OCI-LY3 (cell line): ENCODE measurements at regions not wholly inside any gene's neighbourhood (a gene's known extent, or its start where the extent isn't known, plus 50 kb on each side); places are given as distances from the start of the nearest gene placed in this dataset.

ENCODE experiments used
- H2AFZ ChIP-seq: fragments of 200-600, 300-600 bp; shearing (Covaris generic); 2 replicates; pipeline ENCODE4 v1.6.0; 2014; ENCODE audit warnings: antibody characterized with exemption, low read depth, low read length
- H3K27ac ChIP-seq: fragments of 200-600, 300-600 bp; sonication (generic); 2 replicates; pipeline ENCODE4 v1.5.1; 2014; ENCODE audit warnings: mild to moderate bottlenecking, low read length, moderate library complexity, mixed read lengths
- H3K27me3 ChIP-seq: fragments of 200-600, 300-600 bp; sonication (generic); 2 replicates; pipeline ENCODE4 v1.6.1; 2014; ENCODE audit warnings: low read depth, low read length, mixed read lengths
- H3K36me3 ChIP-seq: fragments of 200-600, 300-600 bp; sonication (generic); replicated peaks from 2 replicates; pipeline ENCODE3; 2014; ENCODE audit warnings: low read depth, low read length, mixed read lengths
- H3K4me1 ChIP-seq: fragments of 300-600, 200-600 bp; sonication (generic); 2 replicates; pipeline ENCODE4 v1.6.1; 2014; ENCODE audit warnings: low read length, mixed read lengths
- H3K4me2 ChIP-seq: fragments of 200-600, 300-600 bp; sonication (generic); 2 replicates; pipeline ENCODE4 v1.6.1; 2014; ENCODE audit warnings: low read length, mixed read lengths
- H3K4me3 ChIP-seq: fragments of 300-600, 200-600 bp; sonication (generic); 2 replicates; pipeline ENCODE4 v1.5.1; 2014; ENCODE audit warnings: antibody characterized with exemption, mild to moderate bottlenecking, low read length, moderate library complexity
- H3K79me2 ChIP-seq: fragments of 300-600, 200-600 bp; shearing (Covaris generic); 2 replicates; pipeline ENCODE4 v1.6.1; 2014; ENCODE audit warnings: mild to moderate bottlenecking, low read length, mixed read lengths
- H3K9ac ChIP-seq: fragments of 300-600, 200-600 bp; shearing (Covaris generic); 2 replicates; pipeline ENCODE4 v1.6.0; 2014; ENCODE audit warnings: mild to moderate bottlenecking, low read length, moderate library complexity
- H3K9me3 ChIP-seq: fragments of 200-600, 300-600 bp; shearing (Covaris generic); 2 replicates; pipeline ENCODE4 v1.6.1; 2014; ENCODE audit warnings: low read length, mixed read lengths; ENCODE audit not compliant: insufficient read depth
- H4K20me1 ChIP-seq: fragments of 200-600, 300-600 bp; sonication (generic); 2 replicates; pipeline ENCODE4 v1.6.1; 2016; ENCODE audit warnings: low read length, mixed read lengths; ENCODE audit not compliant: insufficient read depth
- CTCF ChIP-seq: fragments of 200-600, 300-600 bp; sonication (generic); IDR thresholded peaks from 2 replicates; pipeline ENCODE4 v1.5.1; 2014; ENCODE audit warnings: antibody characterized with exemption, low read length, low read depth
- EZH2phosphoT487 ChIP-seq: fragments of 200-600 bp; shearing (Covaris generic); IDR thresholded peaks from 2 replicates; pipeline ENCODE4 v1.6.1; 2018; ENCODE audit warnings: antibody characterized with exemption, mixed run types, low read depth

- Histone ChIP-seq H3K36me3 (no peaks in the 10 kb centered on the region), H3K4me2 (no peak overlapping the region), H4K20me1 (no peaks in the 10 kb centered on the region), H3K9ac (no peak overlapping the region), H3K4me3 (no peak overlapping the region), H3K27ac (no peak overlapping the region), H3K27me3 (no peaks in the 10 kb centered on the region), H3K4me1 (peaks cover 10% of the 10 kb centered on the region), H3K9me3 (no peaks in the 10 kb centered on the region), H2AFZ (no peak overlapping the region), H3K79me2 (no peaks in the 10 kb centered on the region)
- TF ChIP-seq CTCF (no peak), EZH2phosphoT487 (no peak)
These were observed 662.6 kb upstream of the CPEB2 start for GRCh38 chr4:14339715-14340114.

- H3K27me3 ChIP-seq: no peaks in the 10 kb centered on the region
- no peak overlapping the region for H3K4me2 ChIP-seq
- H2AFZ ChIP-seq: no peak overlapping the region
- no peaks in the 10 kb centered on the region for H4K20me1 ChIP-seq
- peaks cover 10% of the 10 kb centered on the region for H3K4me1 ChIP-seq
- TF ChIP-seq EZH2phosphoT487 (no peak), CTCF (no peak)
- H3K27ac ChIP-seq: no peak overlapping the region
- H3K4me3 ChIP-seq: no peak overlapping the region
- no peak overlapping the region for H3K9ac ChIP-seq
- H3K9me3 ChIP-seq: no peaks in the 10 kb centered on the region
- no peaks in the 10 kb centered on the region for H3K36me3 ChIP-seq
- no peaks in the 10 kb centered on the region for H3K79me2 ChIP-seq
These were observed 662.0 kb upstream of the CPEB2 start for GRCh38 chr4:14340321-14340720.

DNA sequence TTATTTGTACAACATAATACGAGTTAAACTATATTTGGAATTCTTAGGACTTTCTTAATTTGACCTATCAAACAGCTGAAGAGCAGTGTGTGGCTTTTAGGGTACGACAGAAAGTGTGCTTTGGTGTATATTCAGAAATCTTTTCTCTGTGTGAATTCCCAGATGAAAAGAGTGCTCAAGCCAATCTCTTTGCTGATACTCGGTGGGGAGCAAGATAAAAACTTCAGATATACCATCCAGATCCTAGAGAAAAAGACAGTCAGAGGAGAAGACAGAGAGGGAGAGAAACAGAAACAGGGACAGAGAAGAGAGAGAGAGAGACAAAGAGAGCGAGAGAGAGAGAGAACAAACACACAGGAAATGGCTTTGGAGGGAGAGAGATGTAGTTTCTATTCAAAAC, 658.3 kb upstream of the CPEB2 start:
- Histone ChIP-seq H2AFZ (no peak overlapping the region), H3K27ac (no peak overlapping the region), H4K20me1 (no peaks in the 10 kb centered on the region), H3K79me2 (no peaks in the 10 kb centered on the region), H3K9ac (no peak overlapping the region), H3K4me3 (no peak overlapping the region), H3K27me3 (no peaks in the 10 kb centered on the region), H3K36me3 (no peaks in the 10 kb centered on the region), H3K4me2 (no peak overlapping the region), H3K4me1 (no peaks in the 10 kb centered on the region), H3K9me3 (no peaks in the 10 kb centered on the region)
- TF ChIP-seq CTCF: no peak
- no peak for TF ChIP-seq EZH2phosphoT487

GRCh38 chr4:14345356-14345775, 656.9 kb upstream of the CPEB2 start:
- H4K20me1 ChIP-seq: no peaks in the 10 kb centered on the region
- H3K9me3 ChIP-seq: no peaks in the 10 kb centered on the region
- H3K4me2 ChIP-seq: no peak overlapping the region
- H3K36me3 ChIP-seq: no peaks in the 10 kb centered on the region
- H3K27me3 ChIP-seq: no peaks in the 10 kb centered on the region
- TF ChIP-seq CTCF (no peak), EZH2phosphoT487 (no peak)
- H3K9ac ChIP-seq: no peak overlapping the region
- no peak overlapping the region for H2AFZ ChIP-seq
- H3K4me1 ChIP-seq: no peaks in the 10 kb centered on the region
- H3K4me3 ChIP-seq: no peak overlapping the region
- no peaks in the 10 kb centered on the region for H3K79me2 ChIP-seq
- H3K27ac ChIP-seq: no peak overlapping the region
